ENCODE measurements at regions not wholly inside any gene's neighbourhood (a gene's known extent, or its start where the extent isn't known, plus 50 kb on each side); places are given as distances from the start of the nearest gene placed in this dataset.

DNA sequence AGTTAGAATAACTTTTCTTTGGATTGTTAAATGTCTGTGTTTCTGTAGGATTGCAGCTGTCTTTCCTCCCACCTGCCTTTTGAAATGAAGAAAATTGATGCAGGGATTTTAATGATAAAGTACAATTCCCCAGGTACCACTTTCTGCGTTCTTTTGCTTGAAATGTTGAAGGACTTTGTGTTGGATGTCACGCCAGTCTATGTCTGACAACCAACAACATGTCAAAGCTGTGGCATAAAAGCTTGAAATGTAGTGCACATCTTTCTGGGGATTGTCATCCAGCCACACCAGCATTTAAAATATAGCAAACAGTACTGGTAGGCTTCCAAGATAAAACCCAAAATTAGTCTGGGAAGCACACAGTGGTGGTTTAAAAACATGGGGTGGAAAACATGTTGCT, 381.4 kb downstream of the TMEM161B start:
- Histone ChIP-seq H3K9ac (no peak overlapping the region), H4K20me1 (ENCODE audit: insufficient read depth) (no peaks in the 10 kb centered on the region), H3F3A (replicated peaks; ENCODE audit: insufficient read depth) (no peaks in the 10 kb centered on the region), H3K9me2 (no peaks in the 10 kb centered on the region), H3K79me2 (ENCODE audit: insufficient read depth) (no peaks in the 10 kb centered on the region), H3K27ac (ENCODE audit: low read depth in 2 of 2, low read length in 1 of 2) (no peak overlapping the region), H3K27me3 (ENCODE audit: insufficient read depth) (no peaks in the 10 kb centered on the region), H3K4me1 (ENCODE audit: control insufficient read depth in 1 of 2, insufficient read depth in 2 of 2, low read depth in 1 of 2, low read length in 1 of 2) (no peaks in the 10 kb centered on the region), H3K36me3 (replicated peaks in 1 of 2; ENCODE audit: control insufficient read depth in 1 of 2, insufficient read depth in 2 of 2, low read length in 1 of 2) (no peaks in the 10 kb centered on the region), H3K4me2 (no peak overlapping the region), H3K4me3 (ENCODE audit: low read depth in 2 of 2, low read length in 1 of 2) (no peak overlapping the region), H2AFZ (ENCODE audit: low read depth) (no peak overlapping the region), H3K9me3 (no peaks in the 10 kb centered on the region)
- no peak for DNase-seq
- ChIA-PET CTCF (no interaction called here), POLR2A (no interaction called here)
- TF ChIP-seq RXRA (IDR thresholded peaks at IDR 0.05; ENCODE audit: borderline replicate concordance, low read depth) (no peak), GABPA (IDR thresholded peaks at IDR 0.05; ENCODE audit: low read depth) (no peak), NFIC (IDR thresholded peaks at IDR 0.05; ENCODE audit: borderline replicate concordance) (no peak), RCOR1 (IDR thresholded peaks at IDR 0.05; ENCODE audit: low read length) (no peak), IRF3 (IDR thresholded peaks at IDR 0.05; ENCODE audit: low read depth, low read length) (no peak), MAX (IDR thresholded peaks at IDR 0.05; ENCODE audit: low read depth) (no peak), ZBTB33 (IDR thresholded peaks at IDR 0.05; ENCODE audit: borderline replicate concordance, low read depth) (no peak), GATA2 (CRISPR knock-in tag; IDR thresholded peaks at IDR 0.05) (no peak), SMC3 (IDR thresholded peaks at IDR 0.05; ENCODE audit: low read depth, low read length) (no peak), POLR2AphosphoS5 (IDR thresholded peaks at IDR 0.05; ENCODE audit: low read depth, low read length) (no peak), SIN3A (IDR thresholded peaks at IDR 0.05; ENCODE audit: borderline replicate concordance, low read depth, low read length) (no peak), EP300 (IDR thresholded peaks at IDR 0.05; ENCODE audit: borderline replicate concordance in 1 of 2, low read depth in 1 of 2, low read length in 1 of 2) (no peak), RAD21 (IDR thresholded peaks at IDR 0.05; ENCODE audit: low read length) (no peak)
- TF ChIP-seq, protein P1, sequence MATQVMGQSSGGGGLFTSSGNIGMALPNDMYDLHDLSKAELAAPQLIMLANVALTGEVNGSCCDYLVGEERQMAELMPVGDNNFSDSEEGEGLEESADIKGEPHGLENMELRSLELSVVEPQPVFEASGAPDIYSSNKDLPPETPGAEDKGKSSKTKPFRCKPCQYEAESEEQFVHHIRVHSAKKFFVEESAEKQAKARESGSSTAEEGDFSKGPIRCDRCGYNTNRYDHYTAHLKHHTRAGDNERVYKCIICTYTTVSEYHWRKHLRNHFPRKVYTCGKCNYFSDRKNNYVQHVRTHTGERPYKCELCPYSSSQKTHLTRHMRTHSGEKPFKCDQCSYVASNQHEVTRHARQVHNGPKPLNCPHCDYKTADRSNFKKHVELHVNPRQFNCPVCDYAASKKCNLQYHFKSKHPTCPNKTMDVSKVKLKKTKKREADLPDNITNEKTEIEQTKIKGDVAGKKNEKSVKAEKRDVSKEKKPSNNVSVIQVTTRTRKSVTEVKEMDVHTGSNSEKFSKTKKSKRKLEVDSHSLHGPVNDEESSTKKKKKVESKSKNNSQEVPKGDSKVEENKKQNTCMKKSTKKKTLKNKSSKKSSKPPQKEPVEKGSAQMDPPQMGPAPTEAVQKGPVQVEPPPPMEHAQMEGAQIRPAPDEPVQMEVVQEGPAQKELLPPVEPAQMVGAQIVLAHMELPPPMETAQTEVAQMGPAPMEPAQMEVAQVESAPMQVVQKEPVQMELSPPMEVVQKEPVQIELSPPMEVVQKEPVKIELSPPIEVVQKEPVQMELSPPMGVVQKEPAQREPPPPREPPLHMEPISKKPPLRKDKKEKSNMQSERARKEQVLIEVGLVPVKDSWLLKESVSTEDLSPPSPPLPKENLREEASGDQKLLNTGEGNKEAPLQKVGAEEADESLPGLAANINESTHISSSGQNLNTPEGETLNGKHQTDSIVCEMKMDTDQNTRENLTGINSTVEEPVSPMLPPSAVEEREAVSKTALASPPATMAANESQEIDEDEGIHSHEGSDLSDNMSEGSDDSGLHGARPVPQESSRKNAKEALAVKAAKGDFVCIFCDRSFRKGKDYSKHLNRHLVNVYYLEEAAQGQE (IDR thresholded peaks at IDR 0.05; ENCODE audit: low read depth, low read length), result no peak
- WGBS (ENCODE audit: low lambda C conversion rate), result 0% methylated on average over 2 of the region's 2 CpGs

All from SK-N-SH (cell line).